ENCODE measurements at regions not wholly inside any gene's neighbourhood (a gene's known extent, or its start where the extent isn't known, plus 50 kb on each side); places are given as distances from the start of the nearest gene placed in this dataset.

GRCh38 chr3:64856977-64857516 is 169.2 kb upstream of the ADAMTS9 start:
- peak overlapping the region; percentile 64 for H3K27ac Mint-ChIP-seq

GRCh38 chr3:64856106-64856505 is 168.3 kb upstream of the ADAMTS9 start:
- H3K36me3 Mint-ChIP-seq = no peaks in the 10 kb centered on the region
- no peak for DNase-seq (ENCODE audit: low spot score in 2 of 2, unreplicated experiment in 2 of 2)
- peak overlapping the region; percentile 57 for H3K27ac Mint-ChIP-seq
- H3K4me1 Mint-ChIP-seq = peaks cover 38% of the 10 kb centered on the region
- H3K27me3 Mint-ChIP-seq (ENCODE audit: low read depth) = no peaks in the 10 kb centered on the region
- no peak overlapping the region for H3K4me3 Mint-ChIP-seq
- no peak for TF ChIP-seq CTCF (IDR thresholded peaks at IDR 0.05; ENCODE audit: unreplicated experiment)
- no peaks in the 10 kb centered on the region for H3K9me3 Mint-ChIP-seq

More at GRCh38 chr3:64856977-64857516, 169.2 kb upstream of the ADAMTS9 start:
- TF ChIP-seq CTCF (IDR thresholded peaks at IDR 0.05; ENCODE audit: unreplicated experiment) = no peak
- Mint-ChIP-seq H3K4me3 (no peak overlapping the region), H3K4me1 (peaks cover 43% of the 10 kb centered on the region), H3K27me3 (ENCODE audit: low read depth) (no peaks in the 10 kb centered on the region), H3K9me3 (no peaks in the 10 kb centered on the region), H3K36me3 (no peaks in the 10 kb centered on the region)
- DNase-seq (ENCODE audit: low spot score in 2 of 2, unreplicated experiment in 2 of 2) = no peak

- H3K36me3 Mint-ChIP-seq = no peaks in the 10 kb centered on the region
- H3K27me3 Mint-ChIP-seq (ENCODE audit: low read depth) = no peaks in the 10 kb centered on the region
- no peak overlapping the region for H3K27ac Mint-ChIP-seq
- no peak for DNase-seq (ENCODE audit: low spot score in 2 of 2, unreplicated experiment in 2 of 2)
- no peak overlapping the region for H3K4me3 Mint-ChIP-seq
- no peak for TF ChIP-seq CTCF (IDR thresholded peaks at IDR 0.05; ENCODE audit: unreplicated experiment)
- H3K4me1 Mint-ChIP-seq = peaks cover 30% of the 10 kb centered on the region
- no peaks in the 10 kb centered on the region for H3K9me3 Mint-ChIP-seq
Observed at GRCh38 chr3:64853456-64853855, 165.7 kb upstream of the ADAMTS9 start.

- Mint-ChIP-seq H3K36me3 (no peaks in the 10 kb centered on the region), H3K9me3 (no peaks in the 10 kb centered on the region), H3K27ac (peak overlapping the region; percentile 36), H3K4me1 (peaks cover 29% of the 10 kb centered on the region), H3K4me3 (no peak overlapping the region), H3K27me3 (ENCODE audit: low read depth) (no peaks in the 10 kb centered on the region)
- DNase-seq (ENCODE audit: low spot score in 2 of 2, unreplicated experiment in 2 of 2) = no peak
- TF ChIP-seq CTCF (IDR thresholded peaks at IDR 0.05; ENCODE audit: unreplicated experiment) = no peak
Observed at GRCh38 chr3:64852738-64853137, 164.9 kb upstream of the ADAMTS9 start.

GRCh38 chr3:64848822-64849221 is 161.0 kb upstream of the ADAMTS9 start:
- H3K27me3 Mint-ChIP-seq (ENCODE audit: low read depth) = no peaks in the 10 kb centered on the region
- peaks cover 5% of the 10 kb centered on the region for H3K9me3 Mint-ChIP-seq
- H3K27ac Mint-ChIP-seq = no peak overlapping the region
- no peak overlapping the region for H3K4me3 Mint-ChIP-seq
- no peak for DNase-seq (ENCODE audit: low spot score in 2 of 2, unreplicated experiment in 2 of 2)
- TF ChIP-seq CTCF (IDR thresholded peaks at IDR 0.05; ENCODE audit: unreplicated experiment) = no peak
- H3K36me3 Mint-ChIP-seq = no peaks in the 10 kb centered on the region
- peaks cover 17% of the 10 kb centered on the region for H3K4me1 Mint-ChIP-seq
